Activated CD4-positive, alpha-beta memory T cell treated with anti-CD3 and anti-CD28 coated beads for 36 hours (primary cell): ENCODE measurements at regions not wholly inside any gene's neighbourhood (a gene's known extent, or its start where the extent isn't known, plus 50 kb on each side); places are given as distances from the start of the nearest gene placed in this dataset.
"Not testable (repeated sequence)": the region's sequence is repeated elsewhere in the genome, so short reads cannot be mapped to it uniquely, and the experiment has no call there.

ENCODE experiments used
- CTCF ChIA-PET: fragments of 350-600 bp; sonication (Branson Sonifier 250); formaldehyde crosslinking; loops from one replicate; lab custom pipeline; 2021; ENCODE audit warnings: antibody characterized with exemption, inconsistent platforms; lab: Charles Lee
- POLR2A ChIA-PET: fragments of 350-600 bp; sonication (Branson Sonifier 250); formaldehyde crosslinking; loops from one replicate; lab custom pipeline; 2021; ENCODE audit warnings: antibody characterized with exemption; lab: Charles Lee
- DNase-seq: peaks from one replicate; pipeline ENCODE4 v3.0.0-alpha.2; 2020
- H3K27ac Mint-ChIP-seq: one replicate; pipeline ENCODE4 v1.8.0; 2021; ENCODE audit warnings: mixed read lengths
- H3K27me3 Mint-ChIP-seq: one replicate; pipeline ENCODE4 v1.8.0; 2021; ENCODE audit warnings: mixed read lengths
- H3K36me3 Mint-ChIP-seq: one replicate; pipeline ENCODE4 v1.8.0; 2021; ENCODE audit warnings: mixed read lengths
- H3K4me1 Mint-ChIP-seq: one replicate; pipeline ENCODE4 v1.8.0; 2021; ENCODE audit warnings: low read depth, mixed read lengths
- H3K4me3 Mint-ChIP-seq: one replicate; pipeline ENCODE4 v1.8.0; 2021; ENCODE audit warnings: mild to moderate bottlenecking, mixed read lengths
- H3K9me3 Mint-ChIP-seq: one replicate; pipeline ENCODE4 v1.8.0; 2021; ENCODE audit warnings: mixed read lengths
- intact Hi-C: fragments of 100-400 bp; cut with micrococcal nuclease; formaldehyde crosslinking; loops from one replicate; pipeline ENCODE4 v1.15.1; 2023

- CTCF ChIA-PET = no interaction called here
These were observed 128.9 kb upstream of the NANOS1 start for GRCh38 chr10:118900617-118901016.

GRCh38 chr10:118901380-118901779 lies 128.1 kb upstream of the NANOS1 start:
- Mint-ChIP-seq H3K4me1 (no peaks in the 10 kb centered on the region), H3K27ac (no peak overlapping the region), H3K9me3 (no peaks in the 10 kb centered on the region), H3K4me3 (no peak overlapping the region), H3K27me3 (peaks cover 19% of the 10 kb centered on the region), H3K36me3 (no peaks in the 10 kb centered on the region)
- no peak for DNase-seq
- intact Hi-C loops = no loop called here
- POLR2A ChIA-PET = no interaction called here
- CTCF ChIA-PET = no interaction called here

More at GRCh38 chr10:118900617-118901016, 128.9 kb upstream of the NANOS1 start:
- Mint-ChIP-seq H3K36me3 (no peaks in the 10 kb centered on the region), H3K27ac (no peak overlapping the region), H3K27me3 (peaks cover 19% of the 10 kb centered on the region), H3K4me3 (no peak overlapping the region), H3K4me1 (no peaks in the 10 kb centered on the region), H3K9me3 (peaks cover 2% of the 10 kb centered on the region)
- POLR2A ChIA-PET = no interaction called here
- no peak for DNase-seq
- intact Hi-C loops = no loop called here

GRCh38 chr10:118901906-118902305 lies 127.6 kb upstream of the NANOS1 start:
- ChIA-PET CTCF (no interaction called here), POLR2A (no interaction called here)
- Mint-ChIP-seq H3K4me1 (no peaks in the 10 kb centered on the region), H3K27ac (no peak overlapping the region), H3K9me3 (no peaks in the 10 kb centered on the region), H3K36me3 (no peaks in the 10 kb centered on the region), H3K4me3 (no peak overlapping the region), H3K27me3 (peaks cover 19% of the 10 kb centered on the region)
- intact Hi-C loops = no loop called here
- DNase-seq = no peak

- POLR2A ChIA-PET, intact Hi-C loops, CTCF ChIA-PET, H3K4me1 Mint-ChIP-seq, H3K27ac Mint-ChIP-seq, H3K4me3 Mint-ChIP-seq, DNase-seq, H3K36me3 Mint-ChIP-seq, H3K9me3 Mint-ChIP-seq: not testable (repeated sequence)
- H3K27me3 Mint-ChIP-seq = peaks cover 19% of the 10 kb centered on the region
These were observed 126.9 kb upstream of the NANOS1 start for GRCh38 chr10:118902656-118903055.

- Mint-ChIP-seq H3K27me3 (peaks cover 19% of the 10 kb centered on the region), H3K27ac (no peak overlapping the region), H3K9me3 (no peaks in the 10 kb centered on the region), H3K36me3 (no peaks in the 10 kb centered on the region), H3K4me1 (no peaks in the 10 kb centered on the region), H3K4me3 (no peak overlapping the region)
- intact Hi-C loops = no loop called here
- POLR2A ChIA-PET = no interaction called here
- no peak for DNase-seq
- CTCF ChIA-PET = no interaction called here
These were observed 126.3 kb upstream of the NANOS1 start for GRCh38 chr10:118903251-118903650.

- CTCF ChIA-PET = no interaction called here
- intact Hi-C loops = no loop called here
- Mint-ChIP-seq H3K36me3 (no peaks in the 10 kb centered on the region), H3K27me3 (peaks cover 19% of the 10 kb centered on the region), H3K27ac (no peak overlapping the region), H3K4me1 (no peaks in the 10 kb centered on the region), H3K9me3 (no peaks in the 10 kb centered on the region), H3K4me3 (no peak overlapping the region)
- POLR2A ChIA-PET = no interaction called here
- no peak for DNase-seq
These were observed 125.8 kb upstream of the NANOS1 start for GRCh38 chr10:118903691-118904090.

- no peak for DNase-seq
- H3K4me1 Mint-ChIP-seq = no peaks in the 10 kb centered on the region
- ChIA-PET POLR2A (no interaction called here), CTCF (no interaction called here)
- no peak overlapping the region for H3K27ac Mint-ChIP-seq
- H3K4me3 Mint-ChIP-seq = no peak overlapping the region
- no peaks in the 10 kb centered on the region for H3K9me3 Mint-ChIP-seq
- no peaks in the 10 kb centered on the region for H3K36me3 Mint-ChIP-seq
- intact Hi-C loops = no loop called here
- H3K27me3 Mint-ChIP-seq = peaks cover 19% of the 10 kb centered on the region
These were observed 125.2 kb upstream of the NANOS1 start for GRCh38 chr10:118904286-118904685.

- intact Hi-C loops = no loop called here
- H3K4me3 Mint-ChIP-seq = no peak overlapping the region
- CTCF ChIA-PET = no interaction called here
- POLR2A ChIA-PET = no interaction called here
- H3K27ac Mint-ChIP-seq = no peak overlapping the region
- no peak for DNase-seq
- no peaks in the 10 kb centered on the region for H3K36me3 Mint-ChIP-seq
- H3K4me1 Mint-ChIP-seq = no peaks in the 10 kb centered on the region
- peaks cover 13% of the 10 kb centered on the region for H3K27me3 Mint-ChIP-seq
- no peaks in the 10 kb centered on the region for H3K9me3 Mint-ChIP-seq
These were observed 122.5 kb upstream of the NANOS1 start for GRCh38 chr10:118907051-118907450.

- ChIA-PET CTCF (no interaction called here), POLR2A (interaction anchor here (0.5 kb wide), 1 partner anchor 66 kb away, joined by 3 read pairs; no protein-coding TSS in a partner anchor)
- H3K27me3 Mint-ChIP-seq = peaks cover 8% of the 10 kb centered on the region
- no peak for DNase-seq
- H3K4me1 Mint-ChIP-seq = no peaks in the 10 kb centered on the region
- no peaks in the 10 kb centered on the region for H3K36me3 Mint-ChIP-seq
- no peaks in the 10 kb centered on the region for H3K9me3 Mint-ChIP-seq
- H3K27ac Mint-ChIP-seq = no peak overlapping the region
- intact Hi-C loops = no loop called here
- H3K4me3 Mint-ChIP-seq = no peak overlapping the region
These were observed 120.8 kb upstream of the NANOS1 start for GRCh38 chr10:118908557-118909256.

- POLR2A ChIA-PET = no interaction called here
- CTCF ChIA-PET = no interaction called here
- Mint-ChIP-seq H3K4me3 (no peak overlapping the region), H3K27me3 (peaks cover 5% of the 10 kb centered on the region), H3K4me1 (no peaks in the 10 kb centered on the region), H3K27ac (no peak overlapping the region), H3K9me3 (no peaks in the 10 kb centered on the region), H3K36me3 (no peaks in the 10 kb centered on the region)
- DNase-seq = no peak
- intact Hi-C loops = no loop called here
These were observed 118.8 kb upstream of the NANOS1 start for GRCh38 chr10:118910702-118911101.

GRCh38 chr10:118911363-118911762 lies 118.2 kb upstream of the NANOS1 start:
- H3K27me3 Mint-ChIP-seq = peaks cover 5% of the 10 kb centered on the region
- no peaks in the 10 kb centered on the region for H3K4me1 Mint-ChIP-seq
- no peak for DNase-seq
- intact Hi-C loops = no loop called here
- H3K27ac Mint-ChIP-seq = no peak overlapping the region
- H3K4me3 Mint-ChIP-seq = no peak overlapping the region
- CTCF ChIA-PET = no interaction called here
- no peaks in the 10 kb centered on the region for H3K36me3 Mint-ChIP-seq
- POLR2A ChIA-PET = no interaction called here
- no peaks in the 10 kb centered on the region for H3K9me3 Mint-ChIP-seq

GRCh38 chr10:118912961-118913600 lies 116.4 kb upstream of the NANOS1 start:
- Mint-ChIP-seq H3K27ac (no peak overlapping the region), H3K4me1 (no peaks in the 10 kb centered on the region)
- POLR2A ChIA-PET = no interaction called here

GRCh38 chr10:118913825-118914224 lies 115.7 kb upstream of the NANOS1 start:
- H3K9me3 Mint-ChIP-seq = no peaks in the 10 kb centered on the region
- H3K4me1 Mint-ChIP-seq = no peaks in the 10 kb centered on the region
- no peak for DNase-seq
- H3K27me3 Mint-ChIP-seq = peaks cover 5% of the 10 kb centered on the region
- no peaks in the 10 kb centered on the region for H3K36me3 Mint-ChIP-seq
- intact Hi-C loops = no loop called here
- ChIA-PET CTCF (no interaction called here), POLR2A (no interaction called here)
- no peak overlapping the region for H3K4me3 Mint-ChIP-seq
- no peak overlapping the region for H3K27ac Mint-ChIP-seq

More at GRCh38 chr10:118912961-118913600, 116.4 kb upstream of the NANOS1 start:
- no peak for DNase-seq
- Mint-ChIP-seq H3K4me3 (no peak overlapping the region), H3K36me3 (no peaks in the 10 kb centered on the region), H3K27me3 (peaks cover 5% of the 10 kb centered on the region), H3K9me3 (no peaks in the 10 kb centered on the region)
- CTCF ChIA-PET = no interaction called here
- intact Hi-C loops = no loop called here
